B cell (primary cell): ENCODE measurements at regions not wholly inside any gene's neighbourhood (a gene's known extent, or its start where the extent isn't known, plus 50 kb on each side); places are given as distances from the start of the nearest gene placed in this dataset.
"Not testable (repeated sequence)": the region's sequence is repeated elsewhere in the genome, so short reads cannot be mapped to it uniquely, and the experiment has no call there.

Source experiments
- ATAC-seq: fragments of 200-7000 bp; cut with Tn5 transposase; one replicate; pipeline ENCODE4 v1.10.0; 2021; ENCODE audit warnings: low read depth, mild to moderate bottlenecking, moderate number of reproducible peaks, moderate library complexity
- CTCF ChIA-PET: fragments of 350-600 bp; sonication (Branson Sonifier 250); formaldehyde crosslinking; loops from one replicate; lab custom pipeline; 2021; ENCODE audit warnings: antibody characterized with exemption, inconsistent platforms; lab: Charles Lee
- POLR2A ChIA-PET: fragments of 350-600 bp; sonication (Branson Sonifier 250); formaldehyde crosslinking; loops from one replicate; lab custom pipeline; 2021; ENCODE audit warnings: antibody characterized with exemption; lab: Charles Lee
- DNase-seq: peaks from one replicate; pipeline ENCODE4 v3.0.0; 2013
- H2AFZ ChIP-seq: 2 replicates; pipeline ENCODE4 v1.6.1; 2012; ENCODE audit warnings: mild to moderate bottlenecking, low read depth, low read length; ENCODE audit not compliant: insufficient read depth, poor library complexity, severe bottlenecking
- H3K27ac ChIP-seq, 2 donors: 1 replicate in 1 of 2; 2 replicates in 1 of 2; pipeline ENCODE4 v1.5.1; 2012 to 2013; ENCODE audit warnings: low read length in 2 of 2, mild to moderate bottlenecking in 2 of 2, moderate library complexity in 1 of 2
- H3K27me3 ChIP-seq, 4 experiments: fragments of 200-600 bp in 1 of 4; sonication (generic) in 1 of 4; replicated peaks in 1 of 4; 1 replicate in 2 of 4; 2 replicates in 2 of 4; pipeline versions ENCODE4 v1.6.1 to v1.7.0; 2013 to 2016; ENCODE audit warnings: low read length in 3 of 4, mild to moderate bottlenecking in 2 of 4, mixed read lengths in 1 of 4, moderate library complexity in 1 of 4; ENCODE audit not compliant: insufficient read depth in 4 of 4, control insufficient read depth in 3 of 4; ENCODE audit errors: control extremely low read depth in 1 of 4
- H3K36me3 ChIP-seq, 2 experiments: replicated peaks in 1 of 2; 1 replicate in 1 of 2; 2 replicates in 1 of 2; pipeline versions ENCODE4 v1.6.1 to v1.7.1; 2013; ENCODE audit warnings: low read length in 1 of 2; ENCODE audit not compliant: insufficient read depth in 2 of 2, control insufficient read depth in 1 of 2; ENCODE audit errors: control extremely low read depth in 1 of 2, extremely low read depth in 1 of 2
- H3K4me1 ChIP-seq, 2 donors: fragments of 200-600 bp in 1 of 2; sonication (generic) in 1 of 2; 1 replicate in 1 of 2; 2 replicates in 1 of 2; pipeline versions ENCODE4 v1.5.1 to v1.6.1; 2013 to 2017; ENCODE audit warnings: low read length in 2 of 2; ENCODE audit not compliant: control insufficient read depth in 2 of 2, insufficient read depth in 2 of 2
- H3K4me2 ChIP-seq: replicated peaks from 2 replicates; pipeline ENCODE3; 2012; ENCODE audit warnings: mild to moderate bottlenecking, low read depth, low read length; ENCODE audit not compliant: poor library complexity, severe bottlenecking
- H3K4me3 ChIP-seq, 5 experiments: fragments of 200-600 bp in 1 of 5; sonication (generic) in 1 of 5; 1 replicate in 3 of 5; 2 replicates in 2 of 5; pipeline versions ENCODE4 v1.5.1 to v1.7.0; 2011 to 2016; ENCODE audit warnings: low read length in 4 of 5, mild to moderate bottlenecking in 4 of 5, low read depth in 2 of 5, control low read depth in 1 of 5, moderate library complexity in 1 of 5; ENCODE audit not compliant: insufficient read depth in 1 of 5; ENCODE audit errors: control extremely low read depth in 1 of 5, extremely low read depth in 1 of 5
- H3K79me2 ChIP-seq: fragments of 200-600 bp; sonication (generic); one replicate; pipeline ENCODE4 v1.6.0; 2016; ENCODE audit warnings: low read length; ENCODE audit not compliant: control insufficient read depth, insufficient read depth
- H3K9ac ChIP-seq: fragments of 200-600 bp; sonication (generic); 2 replicates; pipeline ENCODE4 v1.6.1; 2017; ENCODE audit warnings: mild to moderate bottlenecking, low read length, moderate library complexity
- H3K9me3 ChIP-seq, 3 donors: one replicate each; pipeline versions ENCODE4 v1.6.1 to v1.7.1; 2013; ENCODE audit warnings: low read length in 2 of 3; ENCODE audit not compliant: control insufficient read depth in 2 of 3, insufficient read depth in 1 of 3; ENCODE audit errors: control extremely low read depth in 1 of 3
- H4K20me1 ChIP-seq: 2 replicates; pipeline ENCODE4 v1.6.0; 2012; ENCODE audit warnings: mild to moderate bottlenecking, low read length; ENCODE audit not compliant: insufficient read depth, control insufficient read depth, poor library complexity, severe bottlenecking
- H3K27ac Mint-ChIP-seq: one replicate; pipeline ENCODE4 v1.8.0; 2021; ENCODE audit warnings: mixed read lengths
- H3K27me3 Mint-ChIP-seq: one replicate; pipeline ENCODE4 v1.8.0; 2021; ENCODE audit warnings: mixed read lengths
- H3K4me1 Mint-ChIP-seq: one replicate; pipeline ENCODE4 v1.8.0; 2021; ENCODE audit warnings: mixed read lengths
- H3K4me3 Mint-ChIP-seq: one replicate; pipeline ENCODE4 v1.8.0; 2021; ENCODE audit warnings: mixed read lengths
- H3K9me3 Mint-ChIP-seq: one replicate; pipeline ENCODE4 v1.8.0; 2022; ENCODE audit warnings: mixed read lengths; ENCODE audit not compliant: insufficient read depth
- EZH2 ChIP-seq: IDR thresholded peaks from 2 replicates; pipeline ENCODE4 v1.6.1; 2012; ENCODE audit warnings: borderline replicate concordance, low read depth, mild to moderate bottlenecking, moderate library complexity, low read length; ENCODE audit not compliant: insufficient read depth, poor library complexity, severe bottlenecking
- WGBS: methylation state at CpG from one replicate; pipeline ENCODE4 v1.1.5; 2013; ENCODE audit warnings: missing lambda C conversion rate; ENCODE audit not compliant: insufficient coverage; 5-methylcytosine and 5-hydroxymethylcytosine counted together
- intact Hi-C: fragments of 100-400 bp; cut with micrococcal nuclease; formaldehyde crosslinking; loops from one replicate; pipeline ENCODE4 v1.10.0; 2022
- TF ChIP-seq, protein P1 (sequence below): fragments of 200-600 bp; IDR thresholded peaks from one replicate; pipeline ENCODE4 v1.8.0; 2022; ENCODE audit warnings: antibody characterized with exemption, mild to moderate bottlenecking

DNA sequence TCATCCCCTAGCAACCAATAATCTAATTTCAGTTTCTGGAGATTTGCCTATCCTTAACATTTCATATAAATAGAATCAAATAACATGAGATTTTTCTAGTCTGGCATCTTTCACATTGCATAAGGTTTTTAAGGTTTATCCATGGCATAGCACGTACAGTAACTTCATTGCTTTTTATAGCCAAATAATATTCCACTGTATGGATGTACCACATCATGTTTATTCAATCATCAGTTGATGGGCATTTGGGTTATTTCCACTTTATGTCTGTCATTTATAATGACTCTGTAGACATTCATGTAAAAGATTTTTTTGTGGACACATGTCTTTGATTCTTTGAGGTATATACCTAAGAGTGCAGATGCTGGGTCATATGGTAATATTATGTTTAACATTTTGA, 1052.6 kb downstream of the DNAJB9 start:
- ATAC-seq (no peak), DNase-seq (no peak)
- no peak overlapping the region for H3K9ac ChIP-seq
- no peaks in the 10 kb centered on the region for H4K20me1 ChIP-seq
- TF ChIP-seq, protein P1, sequence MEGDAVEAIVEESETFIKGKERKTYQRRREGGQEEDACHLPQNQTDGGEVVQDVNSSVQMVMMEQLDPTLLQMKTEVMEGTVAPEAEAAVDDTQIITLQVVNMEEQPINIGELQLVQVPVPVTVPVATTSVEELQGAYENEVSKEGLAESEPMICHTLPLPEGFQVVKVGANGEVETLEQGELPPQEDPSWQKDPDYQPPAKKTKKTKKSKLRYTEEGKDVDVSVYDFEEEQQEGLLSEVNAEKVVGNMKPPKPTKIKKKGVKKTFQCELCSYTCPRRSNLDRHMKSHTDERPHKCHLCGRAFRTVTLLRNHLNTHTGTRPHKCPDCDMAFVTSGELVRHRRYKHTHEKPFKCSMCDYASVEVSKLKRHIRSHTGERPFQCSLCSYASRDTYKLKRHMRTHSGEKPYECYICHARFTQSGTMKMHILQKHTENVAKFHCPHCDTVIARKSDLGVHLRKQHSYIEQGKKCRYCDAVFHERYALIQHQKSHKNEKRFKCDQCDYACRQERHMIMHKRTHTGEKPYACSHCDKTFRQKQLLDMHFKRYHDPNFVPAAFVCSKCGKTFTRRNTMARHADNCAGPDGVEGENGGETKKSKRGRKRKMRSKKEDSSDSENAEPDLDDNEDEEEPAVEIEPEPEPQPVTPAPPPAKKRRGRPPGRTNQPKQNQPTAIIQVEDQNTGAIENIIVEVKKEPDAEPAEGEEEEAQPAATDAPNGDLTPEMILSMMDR = no peak
- no peak for TF ChIP-seq EZH2
- H3K27me3 ChIP-seq = no peaks in the 10 kb centered on the region
- H3K27ac Mint-ChIP-seq = no peak overlapping the region
- no CpG with 5 or more reads among the region's 1 CpG for WGBS
- no peak overlapping the region for H3K4me3 Mint-ChIP-seq
- CTCF ChIA-PET = no interaction called here
- no peak overlapping the region for H3K4me2 ChIP-seq
- no peak overlapping the region for H3K4me3 ChIP-seq
- H3K4me1 Mint-ChIP-seq = no peaks in the 10 kb centered on the region
- H3K4me1 ChIP-seq = no peaks in the 10 kb centered on the region
- intact Hi-C loops = no loop called here
- no peaks in the 10 kb centered on the region for H3K36me3 ChIP-seq
- H3K79me2 ChIP-seq = no peaks in the 10 kb centered on the region
- no peaks in the 10 kb centered on the region for H3K27me3 Mint-ChIP-seq
- no peak overlapping the region for H2AFZ ChIP-seq
- H3K9me3 ChIP-seq = peaks cover 0 to 3% (median 0%) of the 10 kb centered on the region in 3 donors
- POLR2A ChIA-PET = no interaction called here
- no peak overlapping the region for H3K27ac ChIP-seq
- peaks cover 2% of the 10 kb centered on the region for H3K9me3 Mint-ChIP-seq

DNA sequence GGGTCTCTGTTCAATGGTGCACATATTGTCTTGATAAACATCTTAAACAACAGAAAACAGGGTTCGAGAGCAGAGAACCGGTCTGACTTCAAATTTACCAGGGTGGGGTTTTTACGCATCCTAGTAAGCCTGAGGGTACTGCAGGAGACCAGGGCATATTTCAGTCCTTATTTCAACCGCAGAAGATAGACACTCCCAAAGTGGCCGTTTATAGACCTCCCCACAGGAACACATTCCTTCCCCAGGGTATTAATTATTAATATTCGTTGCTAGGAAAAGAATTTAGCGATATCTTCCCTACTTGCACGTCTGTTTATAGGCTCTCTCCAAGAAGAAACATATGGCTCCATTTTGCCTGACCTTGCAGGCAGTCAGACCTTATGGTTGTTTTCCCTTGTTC, 1063.2 kb downstream of the DNAJB9 start:
- H3K9ac ChIP-seq, H4K20me1 ChIP-seq, H3K4me1 ChIP-seq, POLR2A ChIA-PET, H3K4me1 Mint-ChIP-seq, H3K27me3 ChIP-seq, DNase-seq, H3K79me2 ChIP-seq, H2AFZ ChIP-seq, ATAC-seq, H3K4me3 ChIP-seq, H3K27ac ChIP-seq, H3K4me3 Mint-ChIP-seq, H3K9me3 ChIP-seq, H3K27ac Mint-ChIP-seq, intact Hi-C loops, CTCF ChIA-PET, H3K27me3 Mint-ChIP-seq, H3K36me3 ChIP-seq, H3K4me2 ChIP-seq: not testable (repeated sequence)
- WGBS = 100% methylated on average over 5 of the region's 8 CpGs
- H3K9me3 Mint-ChIP-seq = peaks cover 11% of the 10 kb centered on the region
